K562 (cell line): ENCODE measurements at regions not wholly inside any gene's neighbourhood (a gene's known extent, or its start where the extent isn't known, plus 50 kb on each side); places are given as distances from the start of the nearest gene placed in this dataset.

Experiments
- ARID3A ChIP-seq: IDR thresholded peaks from 2 replicates; pipeline ENCODE4 v1.6.1; 2012; ENCODE audit warnings: low read depth, low read length, improper control_type of control experiment, borderline replicate concordance
- BACH1 ChIP-seq: fragments of 200-800 bp; sonication (Bioruptor generic); IDR thresholded peaks from 2 replicates; pipeline ENCODE4 v1.6.1; 2016; ENCODE audit warnings: missing genetic modification characterization, missing compliant biosample characterization
- CCNT2 ChIP-seq: IDR thresholded peaks from 2 replicates; pipeline ENCODE4 v1.6.1; 2011; ENCODE audit warnings: borderline replicate concordance, low read depth, mild to moderate bottlenecking, moderate library complexity, mixed read lengths, low read length; ENCODE audit not compliant: insufficient read length; ENCODE audit errors: extremely low read depth
- CREB3L1 ChIP-seq: fragments of 450-650 bp; IDR thresholded peaks from 2 replicates; pipeline ENCODE4 v1.6.1; 2014; ENCODE audit warnings: low read depth, mild to moderate bottlenecking, moderate library complexity, borderline replicate concordance
- CREM ChIP-seq: IDR thresholded peaks from 2 replicates; pipeline ENCODE4 v1.6.1; 2014; ENCODE audit warnings: antibody characterized with exemption, low read depth
- ELF1 ChIP-seq: fragments of 200-800 bp; sonication (Bioruptor generic); IDR thresholded peaks from 2 replicates; pipeline ENCODE4 v1.6.1; 2016; ENCODE audit warnings: missing genetic modification characterization, missing compliant biosample characterization
- EP300 ChIP-seq: IDR thresholded peaks from 2 replicates; pipeline ENCODE4 v1.6.1; 2012; ENCODE audit warnings: low read length, improper control_type of control experiment
- HDAC2 ChIP-seq: fragments of 450-650 bp; IDR thresholded peaks from 2 replicates; pipeline ENCODE4 v1.6.1; 2016; ENCODE audit warnings: mild to moderate bottlenecking
- HDAC3 ChIP-seq: fragments of 450-650 bp; IDR thresholded peaks from 2 replicates; pipeline ENCODE4 v1.6.1; 2018; ENCODE audit warnings: borderline replicate concordance, mild to moderate bottlenecking, moderate library complexity; ENCODE audit not compliant: partially characterized antibody
- HDAC8 ChIP-seq: fragments of 450-650 bp; IDR thresholded peaks from 2 replicates; pipeline ENCODE4 v1.6.1; 2016; ENCODE audit warnings: mild to moderate bottlenecking, missing genetic modification characterization, moderate library complexity, missing compliant biosample characterization
- HMGXB4 ChIP-seq: sonication (generic); formaldehyde crosslinking; IDR thresholded peaks from 2 replicates; pipeline ENCODE4 v1.8.1; 2023; ENCODE audit warnings: mild to moderate bottlenecking, missing genetic modification reagents
- HNRNPK ChIP-seq: fragments of 200-400 bp; formaldehyde crosslinking; IDR thresholded peaks from one replicate; pipeline ENCODE4 v1.6.1; 2018; ENCODE audit warnings: mild to moderate bottlenecking, low read depth, low read length; ENCODE audit not compliant: poor library complexity, severe bottlenecking
- KHSRP ChIP-seq: fragments of 450-650 bp; IDR thresholded peaks from 2 replicates; pipeline ENCODE4 v1.6.1; 2017
- MTA1 ChIP-seq: fragments of 450-650 bp; IDR thresholded peaks from 2 replicates; pipeline ENCODE4 v1.6.1; 2017; ENCODE audit warnings: borderline replicate concordance
- NFATC3 ChIP-seq: fragments of 450-650 bp; IDR thresholded peaks from 2 replicates; pipeline ENCODE4 v1.6.1; 2017; ENCODE audit warnings: mild to moderate bottlenecking
- PREB ChIP-seq: sonication (generic); formaldehyde crosslinking; IDR thresholded peaks from 2 replicates; pipeline ENCODE4 v1.8.1; 2023; ENCODE audit warnings: mild to moderate bottlenecking, missing genetic modification reagents
- SMARCE1 ChIP-seq: fragments of 450-650 bp; IDR thresholded peaks from 2 replicates; pipeline ENCODE4 v1.7.1; 2016; ENCODE audit warnings: mild to moderate bottlenecking
- SP1 ChIP-seq: sonication (generic); formaldehyde crosslinking; IDR thresholded peaks from 2 replicates; pipeline ENCODE4 v1.8.1; 2022; ENCODE audit warnings: mild to moderate bottlenecking, missing genetic modification reagents
- TEAD2 ChIP-seq: fragments of 450-650 bp; IDR thresholded peaks from 2 replicates; pipeline ENCODE4 v1.6.1; 2016; ENCODE audit warnings: missing genetic modification characterization, control low read depth, missing compliant biosample characterization
- ZNF280A ChIP-seq: fragments of 450-650 bp; IDR thresholded peaks from 2 replicates; pipeline ENCODE4 v1.6.1; 2018; ENCODE audit warnings: mild to moderate bottlenecking, low read depth; ENCODE audit not compliant: partially characterized antibody
- ZNF668 ChIP-seq: fragments of 250-450 bp; sonication (Bioruptor Pico); IDR thresholded peaks from 2 replicates; pipeline ENCODE4 v1.8.0; 2022; ENCODE audit warnings: mild to moderate bottlenecking, inconsistent platforms

- TF ChIP-seq CREB3L1 (peak; percentile 42; the same call in 1 of the 2 replicates), NFATC3 (no peak), SP1 (CRISPR knock-in tag) (no peak), HDAC3 (peak; percentile 53), ARID3A (no peak), CREM (peak; percentile 26; the same call in 1 of the 2 replicates), SMARCE1 (peak; percentile 78), KHSRP (peak; percentile 6; the same call in 1 of the 2 replicates), CCNT2 (peak; percentile 40), PREB (no peak), EP300 (peak; percentile 88), ZNF668 (CRISPR knock-in tag) (peak; percentile 37), ELF1 (0 out of 2 replicates have a peak, but pooled peaks have one; percentile 28), TEAD2 (tag) (peak; percentile 59; the same call in 1 of the 2 replicates), MTA1 (no peak; the same call in 1 of the 2 replicates), HMGXB4 (CRISPR knock-in tag) (no peak), HDAC8 (tag) (peak; percentile 61; the same call in 1 of the 2 replicates), HDAC2 (peak; percentile 71; the same call in 1 of the 2 replicates), BACH1 (tag) (peak; percentile 25; the same call in 1 of the 2 replicates), HNRNPK (no peak), ZNF280A (no peak)
Measured at GRCh38 chr6:146879406-146880117, 280.8 kb downstream of the ADGB start (continued).
